T-helper 1 cell treated with Interleukin-12 subunit alpha and Interleukin-12 subunit beta and Interleukin-4 antibody, amounts not matched to agents 30 ng/mL and 1 ng/mL, for 36 hours (primary cell): ENCODE measurements at regions not wholly inside any gene's neighbourhood (a gene's known extent, or its start where the extent isn't known, plus 50 kb on each side); places are given as distances from the start of the nearest gene placed in this dataset.
"Not testable (repeated sequence)": the region's sequence is repeated elsewhere in the genome, so short reads cannot be mapped to it uniquely, and the experiment has no call there.

Experiments
- intact Hi-C: fragments of 100-400 bp; cut with micrococcal nuclease; formaldehyde crosslinking; loops from one replicate; pipeline ENCODE4 v1.15.1; 2024

DNA sequence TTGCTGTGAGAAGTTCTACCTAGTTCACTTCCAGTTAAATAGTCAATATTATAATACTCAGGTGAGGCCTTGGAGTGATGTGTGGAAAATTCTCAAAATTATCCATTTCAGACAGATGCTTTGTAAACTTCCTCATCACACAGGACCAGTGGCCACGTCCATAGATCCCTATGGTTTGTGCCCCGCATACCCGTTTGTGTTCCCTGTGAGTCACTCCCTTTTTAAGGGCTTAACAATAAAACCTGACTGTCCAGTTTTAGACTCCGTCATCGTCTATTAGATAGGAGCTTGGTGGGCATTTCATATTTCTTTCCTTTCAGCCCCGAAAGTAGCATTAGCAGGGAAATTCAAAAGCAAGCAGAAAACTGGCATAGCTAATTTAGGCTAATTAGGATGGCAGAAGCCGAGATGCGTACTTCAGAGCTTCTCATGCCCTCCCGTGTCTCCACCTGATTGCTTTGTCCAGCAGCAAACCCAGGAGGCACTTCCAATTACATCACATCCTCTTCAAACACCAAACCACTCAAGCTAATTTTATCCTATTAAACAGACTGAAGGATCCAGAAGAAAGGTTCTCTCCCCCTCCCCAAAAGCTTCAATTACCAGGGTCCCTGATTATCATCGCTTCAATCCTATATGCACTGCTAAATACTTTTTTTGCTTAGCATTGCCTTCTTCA is 186.6 kb upstream of the OTX2 start:
- intact Hi-C loops = no loop called here

DNA sequence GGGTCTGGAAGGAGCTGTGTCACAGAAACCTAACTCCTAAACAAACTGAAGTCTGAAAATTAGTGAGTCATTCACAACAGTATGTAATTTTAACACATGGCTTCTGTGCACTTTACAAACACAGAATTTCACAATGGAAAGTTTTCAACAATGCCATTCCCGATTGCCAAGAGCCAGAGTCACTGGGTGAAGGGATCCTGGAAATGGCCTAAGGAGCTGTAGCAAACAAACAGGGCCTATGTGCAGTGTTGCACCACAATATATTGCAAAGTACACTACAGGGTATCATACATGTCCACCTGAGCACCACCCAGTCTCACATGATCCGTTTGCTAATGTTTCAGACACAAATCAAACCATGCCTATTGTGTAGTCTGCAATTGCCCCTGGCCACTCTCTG is 184.7 kb upstream of the OTX2 start:
- intact Hi-C loops = no loop called here

- intact Hi-C loops = no loop called here
These were observed 182.1 kb upstream of the OTX2 start for GRCh38 chr14:56992332-56992820.

- intact Hi-C loops = not testable (repeated sequence)
These were observed 180.8 kb upstream of the OTX2 start for GRCh38 chr14:56990991-56991627.

GRCh38 chr14:56989359-56989758 is 179.1 kb upstream of the OTX2 start:
- intact Hi-C loops = no loop called here

DNA sequence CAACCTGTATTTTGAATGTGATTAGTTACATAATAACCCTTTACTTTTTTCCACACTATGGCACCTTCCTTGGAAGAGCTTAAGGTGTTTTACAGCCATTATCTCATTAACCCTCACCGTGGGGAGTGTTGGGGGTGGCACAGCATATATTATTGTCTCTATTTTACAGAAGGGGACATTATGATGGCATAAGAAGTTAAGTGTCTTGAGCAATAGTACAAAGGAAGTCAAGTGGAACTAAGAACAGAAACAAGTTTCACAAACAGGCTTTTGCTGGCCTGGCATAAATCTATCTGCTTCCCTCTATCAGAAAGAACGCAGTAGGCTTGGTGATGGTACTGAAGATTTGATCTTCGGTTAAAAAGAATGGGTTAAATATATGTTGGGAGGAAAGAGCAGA is 169.7 kb upstream of the OTX2 start:
- intact Hi-C loops = no loop called here

- intact Hi-C loops = no loop called here
These were observed 165.9 kb upstream of the OTX2 start for GRCh38 chr14:56976211-56976610.

DNA sequence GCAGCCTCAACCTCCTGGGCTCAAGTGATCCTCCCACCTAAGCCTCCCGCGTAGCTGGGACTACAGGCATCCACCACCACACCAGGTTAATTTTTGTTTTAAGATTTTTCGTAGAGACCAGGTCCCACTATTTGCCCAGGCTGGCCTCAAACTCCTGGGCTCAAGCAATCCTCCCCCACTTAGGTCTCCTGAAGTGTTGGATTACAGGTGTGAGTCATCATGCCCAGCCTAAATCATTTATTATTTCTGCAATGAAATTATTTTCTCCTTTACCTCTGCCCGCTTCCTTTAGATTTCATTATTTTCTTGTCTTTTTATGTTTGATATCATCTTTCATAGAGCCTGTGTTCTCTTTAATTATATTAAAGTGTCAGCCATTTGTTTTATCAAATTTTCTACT is 165.2 kb upstream of the OTX2 start:
- intact Hi-C loops = no loop called here

DNA sequence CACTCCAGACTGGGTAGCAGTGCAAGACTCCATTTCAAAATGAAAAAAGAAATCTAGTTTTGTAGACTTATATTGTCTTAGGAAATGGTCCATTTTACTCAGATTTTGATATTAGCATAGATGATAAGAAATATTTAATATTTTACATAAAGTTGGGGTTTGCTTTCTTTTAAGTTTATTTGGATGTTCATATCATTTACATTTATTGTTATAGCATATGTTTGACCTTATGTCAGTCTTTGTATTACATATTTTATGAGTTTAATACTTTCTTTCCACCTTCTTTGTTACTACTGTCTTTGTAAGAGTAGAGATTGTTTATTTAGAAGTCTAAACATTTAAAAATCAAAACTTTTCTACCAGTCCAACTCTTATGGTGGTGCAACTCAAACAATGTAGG is 162.7 kb upstream of the OTX2 start:
- intact Hi-C loops = no loop called here

DNA sequence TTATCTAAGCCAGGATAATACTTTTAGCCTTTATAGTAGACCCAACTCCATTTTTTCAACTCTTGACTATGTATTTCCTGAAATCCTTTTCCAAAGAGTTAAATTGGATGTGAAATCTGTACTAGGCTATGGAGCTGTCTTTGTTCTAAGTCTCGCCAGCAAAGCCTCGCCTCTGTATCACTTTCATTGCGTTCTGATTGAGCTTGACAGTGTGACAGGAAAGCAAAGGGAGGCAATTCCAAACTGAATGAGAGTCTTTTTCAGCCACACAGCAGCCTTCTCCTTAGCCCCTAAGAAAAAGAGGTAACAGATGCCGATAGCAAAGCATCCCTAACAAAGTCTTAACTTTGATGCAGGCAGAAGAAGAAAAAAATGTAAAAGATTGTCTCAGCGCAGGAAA is 154.6 kb upstream of the OTX2 start:
- intact Hi-C loops = no loop called here

DNA sequence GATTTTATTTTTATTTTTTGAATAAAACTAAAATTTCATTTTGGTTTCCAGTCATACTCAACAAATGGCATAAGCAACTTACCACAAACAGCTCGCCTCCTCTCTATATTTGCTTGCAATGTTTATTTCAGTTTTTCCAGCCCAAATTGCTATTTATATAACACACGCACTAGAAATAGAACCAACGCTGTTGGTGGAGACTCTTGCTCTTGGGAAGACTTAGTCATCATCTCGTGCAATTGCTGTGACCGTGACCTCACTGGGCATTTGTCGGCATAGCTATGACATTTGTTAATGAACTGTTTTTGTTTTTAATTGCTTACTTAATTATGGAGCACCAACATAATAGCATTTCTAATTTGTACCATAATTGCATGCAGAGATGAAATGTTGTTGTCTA is 153.1 kb upstream of the OTX2 start:
- intact Hi-C loops = no loop called here

GRCh38 chr14:56962444-56963080 is 152.3 kb upstream of the OTX2 start:
- intact Hi-C loops = no loop called here

DNA sequence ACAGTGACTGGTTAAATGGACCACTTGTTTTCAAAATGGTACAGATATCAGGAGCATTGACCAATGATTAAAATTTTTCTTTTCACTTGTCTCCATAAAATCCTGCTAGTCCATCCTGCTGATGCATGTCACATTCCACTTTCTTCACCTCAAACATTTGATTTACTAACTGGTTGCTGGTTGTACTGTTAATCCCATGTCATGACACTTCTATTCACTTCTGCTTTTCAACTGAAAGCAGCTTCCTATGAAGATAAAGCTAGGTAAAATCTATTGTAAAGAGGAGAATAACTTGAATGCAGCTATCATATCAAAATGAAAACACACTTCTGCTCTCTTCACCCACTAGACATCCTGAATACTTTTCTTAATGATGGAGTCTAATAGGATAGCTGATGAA is 149.6 kb upstream of the OTX2 start:
- intact Hi-C loops = no loop called here

- intact Hi-C loops = no loop called here
These were observed 148.8 kb upstream of the OTX2 start for GRCh38 chr14:56959121-56959520.

- intact Hi-C loops = no loop called here
These were observed 145.9 kb upstream of the OTX2 start for GRCh38 chr14:56956182-56956581.

GRCh38 chr14:56955745-56956144 is 145.5 kb upstream of the OTX2 start:
- intact Hi-C loops = no loop called here

DNA sequence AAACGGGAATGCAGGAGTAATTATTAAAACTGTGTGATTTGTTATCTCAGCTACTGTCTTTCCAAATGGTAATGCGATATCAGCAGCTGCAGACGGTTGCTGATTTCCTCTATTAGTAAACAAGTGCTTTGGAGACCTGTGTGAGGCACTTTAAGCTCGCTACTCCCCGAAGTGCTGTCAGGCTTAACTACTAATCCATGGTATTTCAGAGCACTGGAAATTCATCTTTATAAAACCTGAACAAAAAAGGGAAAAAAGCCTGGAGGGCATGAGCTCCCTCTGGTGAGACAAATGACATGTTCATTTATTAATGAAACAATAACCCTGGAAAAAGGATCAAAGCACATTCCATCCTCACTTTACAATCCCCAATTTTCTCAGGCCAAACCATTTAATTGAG is 143.6 kb upstream of the OTX2 start:
- intact Hi-C loops = no loop called here

DNA sequence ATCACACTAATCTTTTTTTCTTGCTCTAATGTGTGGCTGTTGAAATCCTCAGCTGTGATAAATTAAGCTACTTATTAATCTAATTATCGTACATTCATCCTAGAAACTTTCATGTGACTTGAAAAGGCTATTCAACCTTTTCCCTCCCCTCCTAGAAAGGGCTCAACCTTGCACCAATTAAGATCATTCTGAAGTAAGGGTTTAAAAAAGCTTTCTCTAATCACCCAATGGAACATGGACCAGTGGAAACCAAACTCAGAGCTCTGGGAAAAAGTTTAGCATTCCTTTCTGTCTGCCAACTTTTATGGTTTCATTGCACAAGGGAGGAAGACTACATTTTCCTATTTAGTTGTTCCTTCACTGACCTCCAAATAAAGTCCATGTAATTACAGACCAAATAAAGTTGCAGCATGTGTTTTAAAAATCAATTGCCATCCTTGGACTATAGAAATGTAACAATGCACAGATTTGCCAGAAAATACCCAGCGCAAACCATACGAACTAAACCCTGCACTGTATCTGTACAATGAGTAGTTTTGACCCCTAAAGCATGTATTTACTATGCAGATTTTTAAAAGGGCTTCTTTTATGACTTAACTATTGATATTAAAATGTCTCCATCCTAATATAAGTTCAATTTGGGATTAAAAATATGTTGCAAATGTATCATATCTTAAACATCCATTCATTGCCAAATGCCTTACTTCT is 142.6 kb upstream of the OTX2 start:
- intact Hi-C loops = no loop called here

DNA sequence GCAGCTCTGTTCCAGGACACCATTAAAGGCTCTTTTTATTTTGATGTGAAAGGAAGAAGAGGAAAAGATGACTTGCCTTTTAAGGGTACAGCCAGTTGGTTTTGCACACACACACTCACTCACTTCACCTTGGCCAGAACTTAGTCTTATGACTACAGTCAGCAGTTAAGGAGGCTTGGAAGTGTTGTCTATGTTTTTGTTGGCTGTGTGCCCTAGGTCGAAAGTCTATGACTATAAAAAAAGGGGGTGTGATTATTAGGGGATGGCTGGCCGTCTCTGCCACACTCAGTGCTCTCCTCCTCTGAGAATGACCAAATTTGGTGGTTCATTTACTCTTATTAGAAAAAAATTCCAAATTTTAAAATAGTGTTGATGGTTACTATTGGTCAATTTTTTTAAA is 139.5 kb upstream of the OTX2 start:
- intact Hi-C loops = no loop called here

GRCh38 chr14:56945291-56945690 is 135.0 kb upstream of the OTX2 start:
- intact Hi-C loops = no loop called here

- intact Hi-C loops = no loop called here
These were observed 134.1 kb upstream of the OTX2 start for GRCh38 chr14:56944397-56944796.

- intact Hi-C loops = no loop called here
These were observed 123.2 kb upstream of the OTX2 start for GRCh38 chr14:56933446-56933845.
